SK-N-SH (cell line): ENCODE measurements at regions not wholly inside any gene's neighbourhood (a gene's known extent, or its start where the extent isn't known, plus 50 kb on each side); places are given as distances from the start of the nearest gene placed in this dataset.

Experiments used
- CHD2 ChIP-seq: fragments of 150-350 bp; IDR thresholded peaks from 2 replicates; pipeline ENCODE4 v1.6.1; 2018; ENCODE audit warnings: low read length; ENCODE audit not compliant: partially characterized antibody
- CTCF ChIP-seq: fragments of 200-600 bp; sonication (generic); IDR thresholded peaks from 2 replicates; pipeline ENCODE4 v1.6.1; 2017; ENCODE audit warnings: antibody characterized with exemption, mild to moderate bottlenecking, moderate library complexity
- FOXM1 ChIP-seq: IDR thresholded peaks from 2 replicates; pipeline ENCODE4 v1.4.0; 2012; ENCODE audit warnings: low read depth, mild to moderate bottlenecking
- JUND ChIP-seq: IDR thresholded peaks from 2 replicates; pipeline ENCODE4 v1.4.0; 2012
- MEF2A ChIP-seq: IDR thresholded peaks from 2 replicates; pipeline ENCODE4 v1.4.0; 2012; ENCODE audit warnings: low read depth, borderline replicate concordance
- NRF1 ChIP-seq: IDR thresholded peaks from 2 replicates; pipeline ENCODE4 v1.6.1; 2012; ENCODE audit warnings: low read depth, mild to moderate bottlenecking, low read length
- POLR2AphosphoS5 ChIP-seq: IDR thresholded peaks from 2 replicates; pipeline ENCODE4 v1.6.1; 2012; ENCODE audit warnings: low read depth, low read length
- RCOR1 ChIP-seq: fragments of 150-350 bp; IDR thresholded peaks from 2 replicates; pipeline ENCODE4 v1.6.1; 2017; ENCODE audit warnings: antibody characterized with exemption, low read length
- SIN3A ChIP-seq: IDR thresholded peaks from 2 replicates; pipeline ENCODE4 v1.6.1; 2012; ENCODE audit warnings: low read depth, mild to moderate bottlenecking, low read length, moderate library complexity, borderline replicate concordance
- USF1 ChIP-seq: IDR thresholded peaks from 2 replicates; pipeline ENCODE4 v1.4.0; 2012; ENCODE audit warnings: low read depth, borderline replicate concordance
- YY1 ChIP-seq: IDR thresholded peaks from 2 replicates; pipeline ENCODE4 v1.4.0; 2012; ENCODE audit warnings: low read depth, mild to moderate bottlenecking

DNA sequence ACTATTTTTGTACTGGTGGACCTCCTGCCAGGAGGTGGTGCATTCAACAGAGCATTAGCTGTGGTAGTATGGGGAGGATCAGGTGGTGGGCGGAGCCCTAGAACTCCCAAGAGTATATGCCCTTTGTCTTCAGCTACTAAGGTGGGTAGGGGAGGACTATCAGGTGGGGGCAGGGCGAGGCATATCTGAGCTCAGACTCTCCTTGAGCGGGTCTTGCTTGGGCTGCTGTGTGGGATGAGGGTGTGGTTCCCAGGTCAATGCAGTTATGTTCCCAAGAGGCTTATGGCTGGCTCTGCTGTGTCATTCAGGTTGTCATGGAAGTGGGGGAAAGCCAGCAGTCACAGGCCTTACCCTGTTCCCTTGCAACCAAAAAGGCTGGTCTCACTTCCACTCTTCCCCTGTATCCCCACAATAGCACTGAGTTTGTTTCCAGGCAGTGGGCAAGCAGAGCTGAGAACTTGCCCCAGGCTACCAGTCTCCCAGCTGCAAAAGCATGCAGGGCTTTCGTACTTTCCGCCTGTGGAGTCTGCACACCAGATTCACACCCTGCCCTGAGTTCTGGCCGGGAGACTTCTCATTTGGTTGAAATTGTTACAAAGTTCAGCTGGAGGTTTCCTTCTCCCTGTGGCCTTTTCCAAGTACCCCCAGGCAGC lies 93.7 kb upstream of the DPPA4 start:
- TF ChIP-seq MEF2A (no peak), JUND (no peak), USF1 (no peak), CTCF (no peak), POLR2AphosphoS5 (no peak), SIN3A (no peak), NRF1 (no peak), FOXM1 (no peak), YY1 (no peak), RCOR1 (no peak), CHD2 (no peak)
